GM18951 (cell line): ENCODE measurements at regions not wholly inside any gene's neighbourhood (a gene's known extent, or its start where the extent isn't known, plus 50 kb on each side); places are given as distances from the start of the nearest gene placed in this dataset.

Source experiments
- POLR2A ChIP-seq: IDR thresholded peaks from 4 replicates; pipeline ENCODE4 v1.6.1; 2011; ENCODE audit warnings: mild to moderate bottlenecking; ENCODE audit not compliant: insufficient read length, insufficient read depth; ENCODE audit errors: extremely low read depth
- in situ Hi-C: fragments of 300-500 bp; cut with MboI; formaldehyde crosslinking; loops from one replicate; pipeline ENCODE4 v1.12.0; 2022; ENCODE audit warnings: low sequenced_read_pairs, mixed read lengths, inconsistent platforms; ENCODE audit not compliant: unreplicated experiment

DNA sequence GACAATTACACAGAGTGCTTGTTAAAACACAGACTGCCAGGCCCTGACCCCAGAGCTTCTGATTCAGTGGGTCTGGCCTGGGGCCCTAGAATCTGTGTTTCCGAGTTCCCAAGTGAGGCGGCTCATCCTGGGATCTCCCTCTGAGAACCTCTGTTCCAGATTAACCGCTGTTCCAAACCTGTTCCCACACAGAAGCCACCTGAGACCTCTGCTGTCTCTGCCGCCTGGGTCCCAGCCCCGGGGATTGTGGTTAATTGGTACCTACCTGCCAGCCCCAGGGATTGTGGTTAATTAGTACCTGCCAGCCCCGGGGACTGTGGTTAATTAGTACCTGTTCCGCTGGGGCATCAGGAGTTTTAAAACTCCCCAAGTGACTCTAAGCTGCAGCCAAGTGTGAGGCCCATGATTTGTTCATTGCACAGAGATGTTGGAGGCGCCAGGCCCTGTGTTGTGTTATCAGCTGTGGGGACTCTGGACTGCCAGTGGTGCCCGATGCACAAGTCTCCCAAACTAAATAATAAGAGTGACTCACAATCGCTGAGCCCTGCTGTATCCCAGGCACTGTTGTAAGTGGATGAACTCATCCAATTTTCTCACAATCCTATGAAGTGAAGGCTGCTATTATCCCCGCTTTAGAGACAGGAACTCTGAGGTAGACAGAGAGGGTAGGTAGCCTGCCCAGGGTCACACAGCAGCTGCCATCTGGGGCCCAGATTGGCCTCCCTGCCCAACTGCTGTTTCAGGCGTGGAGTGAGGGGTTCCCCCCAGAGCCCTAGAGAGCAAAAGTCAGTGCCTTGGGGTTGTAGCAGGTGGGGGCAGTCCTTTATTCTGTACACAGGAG lies 219.7 kb downstream of the IRF8 start:
- in situ Hi-C loops, result no loop called here
- TF ChIP-seq POLR2A, result no peak

DNA sequence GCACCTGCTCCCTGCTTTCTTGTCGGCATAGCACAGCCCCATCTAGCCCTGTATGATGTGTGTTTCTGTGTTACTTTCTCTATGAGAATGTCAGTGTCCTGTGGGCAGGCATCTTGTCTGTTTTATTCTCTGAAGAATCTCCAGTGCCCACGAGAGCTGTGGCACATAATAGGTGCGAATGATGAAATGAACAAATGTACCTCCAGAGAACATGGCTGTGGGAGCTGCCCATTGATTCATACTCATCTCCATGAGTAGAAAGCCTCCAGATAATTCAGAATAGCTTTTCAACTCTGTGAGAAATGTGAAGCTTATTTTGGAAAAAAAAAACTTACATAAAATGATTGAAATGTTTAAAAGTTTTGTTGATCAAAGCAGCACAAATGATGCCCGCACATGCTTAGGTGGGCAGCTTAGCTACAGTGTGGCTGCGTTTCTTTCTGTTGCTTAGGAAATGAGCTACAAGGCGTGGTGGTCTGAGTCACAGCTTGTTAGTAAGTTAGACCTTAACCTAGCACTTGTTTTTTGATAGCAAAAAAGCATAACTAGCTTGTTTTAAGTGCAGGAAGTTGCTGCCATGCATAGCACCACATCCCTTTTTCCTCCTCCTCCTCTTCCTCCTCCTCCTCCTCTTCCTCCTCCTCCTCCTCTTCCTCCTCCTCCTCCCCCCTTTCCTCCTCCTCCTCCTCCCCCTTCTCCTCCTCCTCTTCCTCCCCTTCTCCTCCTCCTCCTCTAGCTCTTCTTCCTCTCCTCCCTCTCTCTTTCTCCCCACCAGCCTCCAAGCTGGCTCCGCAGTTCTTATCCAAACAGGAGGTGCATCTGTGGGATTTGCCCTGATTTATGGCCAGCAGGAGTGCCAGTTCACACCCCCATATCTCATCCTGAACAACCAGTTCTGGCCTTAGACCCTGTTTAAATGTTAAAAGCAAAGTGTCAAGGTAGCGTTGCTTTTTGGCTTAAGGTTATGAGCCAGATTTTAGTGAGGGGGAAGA lies 221.5 kb downstream of the IRF8 start:
- in situ Hi-C loops, result no loop called here
- no peak for TF ChIP-seq POLR2A

DNA sequence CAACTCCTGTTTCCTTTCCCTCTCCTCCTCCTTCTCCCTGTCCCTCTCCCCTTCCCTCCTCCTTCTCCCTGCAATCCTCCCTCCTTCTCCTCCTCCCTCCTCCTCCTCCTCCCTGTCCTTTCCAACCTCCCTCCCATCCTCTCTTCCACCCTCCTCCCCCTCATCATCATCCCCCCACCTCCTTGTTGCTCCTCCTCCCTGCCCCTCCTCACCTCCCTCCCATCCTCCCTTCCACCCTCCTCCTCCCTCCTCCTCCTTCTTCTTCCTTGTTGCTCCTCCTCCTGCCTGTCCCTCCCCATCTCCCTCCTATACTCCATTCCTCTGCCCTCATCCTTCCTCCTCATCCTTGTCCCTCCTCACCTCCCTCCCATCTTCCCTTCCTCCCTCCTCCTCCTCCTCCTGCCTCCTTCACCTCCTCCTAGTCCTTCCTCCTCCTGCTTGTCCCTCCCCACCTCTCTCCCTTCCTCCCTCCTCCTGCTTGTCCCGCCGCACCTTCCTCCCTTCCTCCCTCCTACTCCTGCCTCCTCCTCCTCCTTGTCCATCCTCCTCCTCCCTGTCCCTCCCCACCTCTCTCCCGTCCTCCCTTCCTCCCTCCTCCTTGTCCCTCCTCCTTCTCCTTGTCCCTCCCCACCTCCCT lies 222.5 kb downstream of the IRF8 start:
- in situ Hi-C loops, result no loop called here
- TF ChIP-seq POLR2A, result no peak

DNA sequence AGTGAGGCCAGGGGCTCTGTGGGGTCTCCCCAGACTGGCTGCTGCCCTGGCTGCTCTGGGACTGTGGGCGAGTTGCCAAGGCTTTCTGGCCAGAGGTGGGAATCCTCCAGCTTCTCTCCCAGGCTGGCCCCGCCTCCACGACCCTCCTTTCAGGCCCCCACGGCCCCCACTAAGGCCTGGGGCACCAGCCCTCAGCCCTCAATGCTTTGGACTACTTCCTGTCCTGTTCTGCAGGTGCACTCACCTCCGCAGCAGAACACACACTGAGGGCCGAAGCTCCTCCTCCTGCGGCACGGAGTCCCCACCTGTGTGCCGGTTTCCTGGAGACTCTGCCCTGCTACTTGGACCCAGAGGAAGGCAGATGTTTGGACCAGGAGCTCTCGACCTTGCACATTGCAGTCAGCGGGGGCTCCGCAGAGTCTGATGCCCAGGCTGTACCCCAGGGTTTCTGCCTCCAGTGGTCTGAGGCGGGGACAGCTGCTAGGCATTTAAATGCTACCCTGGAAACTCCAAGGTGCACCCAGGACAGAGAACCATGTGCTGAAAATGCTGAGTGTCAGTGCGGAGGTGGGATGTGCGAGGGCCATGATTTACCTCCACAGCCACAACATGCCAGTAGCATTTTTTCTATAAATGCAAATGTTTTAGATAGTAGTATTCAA lies 223.8 kb downstream of the IRF8 start:
- no peak for TF ChIP-seq POLR2A
- in situ Hi-C loops, result no loop called here

DNA sequence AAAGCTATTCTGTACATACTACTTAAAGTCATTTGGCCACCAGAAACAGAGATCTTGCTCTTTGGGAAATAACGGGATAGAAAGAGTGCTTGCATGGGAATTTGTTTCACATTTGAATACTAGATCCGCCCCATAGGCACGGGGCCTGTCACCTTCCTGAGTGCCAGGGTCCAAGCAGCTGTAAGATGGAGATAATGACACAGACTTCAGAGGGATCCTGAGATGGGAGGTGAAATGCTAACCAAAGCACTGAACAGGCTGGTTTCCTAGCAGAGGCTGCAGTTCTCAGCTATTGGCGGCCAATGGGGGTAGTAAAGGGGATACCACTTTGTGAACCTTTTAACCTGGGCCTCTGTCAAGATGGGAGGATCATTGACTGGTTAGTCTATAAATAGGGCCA lies 225.4 kb downstream of the IRF8 start:
- no peak for TF ChIP-seq POLR2A
- in situ Hi-C loops, result no loop called here

DNA sequence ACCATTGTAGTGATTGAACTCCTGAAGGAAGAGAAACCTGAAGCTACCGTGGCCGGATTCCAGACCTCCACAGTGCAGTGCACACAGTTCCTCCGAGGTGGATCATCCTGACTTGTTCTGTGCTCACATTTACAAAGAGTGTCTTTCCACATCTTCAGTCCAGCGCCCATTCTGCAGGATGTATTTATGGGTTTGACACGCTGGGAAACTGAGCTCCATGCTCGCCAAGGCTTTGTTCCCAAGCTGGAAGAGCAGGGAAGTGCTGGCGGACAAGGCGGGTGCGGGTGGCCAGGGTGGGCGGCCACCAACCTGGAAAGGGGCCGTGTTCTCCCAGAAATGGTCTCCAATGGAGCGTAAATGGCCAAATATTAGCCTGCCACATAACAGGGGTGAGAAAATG lies 227.9 kb downstream of the IRF8 start:
- in situ Hi-C loops, result no loop called here
- TF ChIP-seq POLR2A, result no peak

DNA sequence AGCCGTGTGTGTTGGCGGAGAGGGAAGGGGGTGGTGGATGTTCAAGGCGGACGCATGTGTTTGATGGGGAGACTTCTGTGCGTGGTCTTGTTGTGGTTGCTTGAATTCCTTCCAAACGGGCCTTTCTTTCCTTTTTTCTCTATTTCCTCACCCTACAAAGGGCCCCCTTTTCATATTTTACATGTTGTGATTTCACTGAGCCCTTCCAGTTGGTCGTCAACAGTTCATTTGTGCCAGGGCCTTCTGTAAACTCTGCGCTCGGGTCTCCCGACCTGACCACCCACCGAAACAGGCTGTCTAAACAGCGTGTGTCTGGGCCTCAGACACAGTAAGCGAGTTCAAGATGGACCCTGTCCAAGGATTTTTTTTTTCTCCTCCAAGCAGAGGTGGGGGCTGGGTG lies 228.4 kb downstream of the IRF8 start:
- no peak for TF ChIP-seq POLR2A
- in situ Hi-C loops, result no loop called here

DNA sequence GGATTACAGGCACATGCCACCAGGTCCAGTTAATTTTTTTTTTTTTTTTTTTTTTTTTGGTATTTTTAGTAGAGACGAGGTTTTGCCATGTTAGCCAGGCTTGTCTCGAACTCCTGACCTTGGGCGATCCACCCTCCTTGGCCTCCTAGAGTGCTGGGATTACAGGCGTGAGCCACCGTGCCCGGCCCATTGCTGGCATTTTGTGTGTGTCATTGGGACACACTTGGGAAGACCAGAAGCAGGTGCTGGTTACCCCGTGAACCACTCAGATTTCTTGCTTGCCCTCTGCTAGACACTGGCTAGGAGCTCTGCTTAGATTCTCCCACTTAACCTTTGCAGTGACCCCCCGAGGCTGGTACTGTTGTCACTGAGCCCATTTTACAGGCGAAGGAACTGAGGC lies 229.3 kb downstream of the IRF8 start:
- in situ Hi-C loops, result no loop called here
- no peak for TF ChIP-seq POLR2A

DNA sequence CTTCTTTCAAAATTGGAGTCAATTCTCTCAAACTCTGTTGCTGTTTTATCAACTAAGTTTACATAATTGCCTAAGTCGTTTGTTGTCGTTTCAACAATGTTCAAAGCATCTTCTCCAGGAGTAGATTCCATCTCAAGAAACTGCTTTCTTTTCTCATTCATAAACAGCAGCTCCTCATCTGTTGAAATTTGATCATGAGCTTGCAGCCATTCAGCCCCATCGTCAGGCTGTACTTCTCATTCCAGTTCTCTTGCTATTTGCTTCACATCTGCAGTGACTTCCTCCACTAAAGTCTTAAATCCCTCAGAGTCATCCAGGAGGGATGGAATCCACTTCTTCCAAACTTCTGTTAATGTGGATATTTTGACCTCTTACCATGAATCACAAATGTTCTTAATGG lies 230.6 kb downstream of the IRF8 start:
- in situ Hi-C loops, result no loop called here
- TF ChIP-seq POLR2A, result no peak

DNA sequence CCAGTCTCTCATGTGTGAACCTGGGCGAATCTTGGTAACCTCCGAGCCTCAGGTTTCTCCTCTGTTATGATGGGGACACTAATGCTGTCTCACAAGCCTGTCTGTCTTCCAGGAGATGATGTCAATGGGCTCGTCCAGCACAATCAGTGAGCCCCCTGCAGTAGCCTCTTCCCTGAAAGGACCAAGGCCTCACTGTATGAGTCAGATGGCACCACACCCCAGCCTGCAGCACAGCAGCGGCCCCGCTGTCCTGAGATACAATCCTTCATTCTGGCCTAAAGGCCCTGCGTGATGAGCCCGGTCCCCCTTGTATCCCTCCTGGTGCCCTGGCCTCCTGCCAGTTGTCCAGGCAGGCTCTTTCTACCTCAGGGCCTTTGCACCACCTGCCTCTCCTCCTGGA lies 234.4 kb downstream of the IRF8 start:
- in situ Hi-C loops, result no loop called here
- no peak for TF ChIP-seq POLR2A

DNA sequence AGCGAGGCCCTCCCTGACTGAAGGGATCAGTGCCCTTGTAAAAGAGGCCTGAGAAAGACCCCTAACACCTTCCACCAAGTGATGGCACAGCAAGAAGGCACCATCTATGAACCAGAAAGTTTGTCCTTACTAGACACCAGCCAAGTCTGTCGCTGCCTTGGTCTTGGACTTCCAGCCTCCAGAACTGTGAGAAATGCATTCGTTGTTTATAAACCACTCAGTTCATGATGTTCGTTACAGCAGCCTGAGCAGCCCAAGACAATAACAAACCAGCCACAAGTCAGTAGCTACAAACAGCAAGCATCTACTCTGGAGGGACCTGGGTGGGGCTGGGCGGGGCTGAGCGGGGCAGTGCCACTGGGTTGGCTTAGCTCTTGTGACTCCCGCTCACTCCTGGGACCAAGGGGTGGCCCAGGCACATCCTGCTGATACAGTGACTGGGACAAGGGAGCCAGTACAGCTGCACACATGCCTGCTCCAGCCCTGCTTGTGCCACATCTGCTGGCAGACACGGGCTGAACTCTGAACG lies 234.9 kb downstream of the IRF8 start:
- in situ Hi-C loops, result no loop called here
- no peak for TF ChIP-seq POLR2A

DNA sequence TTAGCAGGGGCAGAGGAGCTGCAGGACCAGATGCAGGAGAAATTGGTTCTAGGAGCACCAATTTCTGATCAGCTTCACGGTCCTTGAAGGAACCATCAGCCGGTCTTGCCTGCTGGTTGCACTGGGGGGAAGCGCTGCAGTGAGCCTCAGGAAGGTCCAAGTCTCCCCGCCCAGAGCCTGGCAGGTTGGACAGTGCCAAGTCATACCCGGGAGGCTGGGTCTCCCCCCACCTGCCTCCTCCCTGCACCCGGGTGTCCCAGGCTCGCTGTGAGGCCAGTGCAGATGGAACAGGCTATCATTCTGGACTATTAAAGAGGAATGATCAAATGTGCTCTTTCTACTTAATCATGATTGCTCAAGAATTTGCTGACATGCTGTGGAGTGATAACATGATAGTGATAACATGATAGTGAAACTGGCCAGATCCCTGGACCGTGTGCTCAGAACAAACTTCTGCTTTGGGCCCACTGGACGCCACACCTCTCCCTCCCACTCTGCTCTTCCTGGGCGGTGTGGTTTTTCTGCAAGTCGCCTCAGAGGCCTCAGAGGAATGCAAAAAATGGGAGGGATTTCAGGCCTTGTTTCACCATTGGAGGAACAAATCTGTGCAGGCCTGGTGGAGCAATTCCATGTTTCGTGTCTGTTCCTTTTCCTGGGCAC lies 236.0 kb downstream of the IRF8 start:
- in situ Hi-C loops, result no loop called here
- TF ChIP-seq POLR2A, result no peak
